B cell (primary cell): ENCODE measurements at regions not wholly inside any gene's neighbourhood (a gene's known extent, or its start where the extent isn't known, plus 50 kb on each side); places are given as distances from the start of the nearest gene placed in this dataset.

ENCODE experiments used
- ATAC-seq: fragments of 200-7000 bp; cut with Tn5 transposase; one replicate; pipeline ENCODE4 v1.10.0; 2021; ENCODE audit warnings: low read depth, mild to moderate bottlenecking, moderate number of reproducible peaks, moderate library complexity
- CTCF ChIA-PET: fragments of 350-600 bp; sonication (Branson Sonifier 250); formaldehyde crosslinking; loops from one replicate; lab custom pipeline; 2021; ENCODE audit warnings: antibody characterized with exemption, inconsistent platforms; lab: Charles Lee
- POLR2A ChIA-PET: fragments of 350-600 bp; sonication (Branson Sonifier 250); formaldehyde crosslinking; loops from one replicate; lab custom pipeline; 2021; ENCODE audit warnings: antibody characterized with exemption; lab: Charles Lee
- DNase-seq: peaks from one replicate; pipeline ENCODE4 v3.0.0; 2013
- H2AFZ ChIP-seq: 2 replicates; pipeline ENCODE4 v1.6.1; 2012; ENCODE audit warnings: mild to moderate bottlenecking, low read depth, low read length; ENCODE audit not compliant: insufficient read depth, poor library complexity, severe bottlenecking
- H3K27ac ChIP-seq, 2 donors: 1 replicate in 1 of 2; 2 replicates in 1 of 2; pipeline ENCODE4 v1.5.1; 2012 to 2013; ENCODE audit warnings: low read length in 2 of 2, mild to moderate bottlenecking in 2 of 2, moderate library complexity in 1 of 2
- H3K27me3 ChIP-seq, 4 experiments: fragments of 200-600 bp in 1 of 4; sonication (generic) in 1 of 4; replicated peaks in 1 of 4; 1 replicate in 2 of 4; 2 replicates in 2 of 4; pipeline versions ENCODE4 v1.6.1 to v1.7.0; 2013 to 2016; ENCODE audit warnings: low read length in 3 of 4, mild to moderate bottlenecking in 2 of 4, mixed read lengths in 1 of 4, moderate library complexity in 1 of 4; ENCODE audit not compliant: insufficient read depth in 4 of 4, control insufficient read depth in 3 of 4; ENCODE audit errors: control extremely low read depth in 1 of 4
- H3K36me3 ChIP-seq, 2 experiments: replicated peaks in 1 of 2; 1 replicate in 1 of 2; 2 replicates in 1 of 2; pipeline versions ENCODE4 v1.6.1 to v1.7.1; 2013; ENCODE audit warnings: low read length in 1 of 2; ENCODE audit not compliant: insufficient read depth in 2 of 2, control insufficient read depth in 1 of 2; ENCODE audit errors: control extremely low read depth in 1 of 2, extremely low read depth in 1 of 2
- H3K4me1 ChIP-seq, 2 donors: fragments of 200-600 bp in 1 of 2; sonication (generic) in 1 of 2; 1 replicate in 1 of 2; 2 replicates in 1 of 2; pipeline versions ENCODE4 v1.5.1 to v1.6.1; 2013 to 2017; ENCODE audit warnings: low read length in 2 of 2; ENCODE audit not compliant: control insufficient read depth in 2 of 2, insufficient read depth in 2 of 2
- H3K4me2 ChIP-seq: replicated peaks from 2 replicates; pipeline ENCODE3; 2012; ENCODE audit warnings: mild to moderate bottlenecking, low read depth, low read length; ENCODE audit not compliant: poor library complexity, severe bottlenecking
- H3K4me3 ChIP-seq, 5 experiments: fragments of 200-600 bp in 1 of 5; sonication (generic) in 1 of 5; 1 replicate in 3 of 5; 2 replicates in 2 of 5; pipeline versions ENCODE4 v1.5.1 to v1.7.0; 2011 to 2016; ENCODE audit warnings: low read length in 4 of 5, mild to moderate bottlenecking in 4 of 5, low read depth in 2 of 5, control low read depth in 1 of 5, moderate library complexity in 1 of 5; ENCODE audit not compliant: insufficient read depth in 1 of 5; ENCODE audit errors: control extremely low read depth in 1 of 5, extremely low read depth in 1 of 5
- H3K79me2 ChIP-seq: fragments of 200-600 bp; sonication (generic); one replicate; pipeline ENCODE4 v1.6.0; 2016; ENCODE audit warnings: low read length; ENCODE audit not compliant: control insufficient read depth, insufficient read depth
- H3K9ac ChIP-seq: fragments of 200-600 bp; sonication (generic); 2 replicates; pipeline ENCODE4 v1.6.1; 2017; ENCODE audit warnings: mild to moderate bottlenecking, low read length, moderate library complexity
- H3K9me3 ChIP-seq, 3 donors: one replicate each; pipeline versions ENCODE4 v1.6.1 to v1.7.1; 2013; ENCODE audit warnings: low read length in 2 of 3; ENCODE audit not compliant: control insufficient read depth in 2 of 3, insufficient read depth in 1 of 3; ENCODE audit errors: control extremely low read depth in 1 of 3
- H4K20me1 ChIP-seq: 2 replicates; pipeline ENCODE4 v1.6.0; 2012; ENCODE audit warnings: mild to moderate bottlenecking, low read length; ENCODE audit not compliant: insufficient read depth, control insufficient read depth, poor library complexity, severe bottlenecking
- H3K27ac Mint-ChIP-seq: one replicate; pipeline ENCODE4 v1.8.0; 2021; ENCODE audit warnings: mixed read lengths
- H3K27me3 Mint-ChIP-seq: one replicate; pipeline ENCODE4 v1.8.0; 2021; ENCODE audit warnings: mixed read lengths
- H3K4me1 Mint-ChIP-seq: one replicate; pipeline ENCODE4 v1.8.0; 2021; ENCODE audit warnings: mixed read lengths
- H3K4me3 Mint-ChIP-seq: one replicate; pipeline ENCODE4 v1.8.0; 2021; ENCODE audit warnings: mixed read lengths
- H3K9me3 Mint-ChIP-seq: one replicate; pipeline ENCODE4 v1.8.0; 2022; ENCODE audit warnings: mixed read lengths; ENCODE audit not compliant: insufficient read depth
- EZH2 ChIP-seq: IDR thresholded peaks from 2 replicates; pipeline ENCODE4 v1.6.1; 2012; ENCODE audit warnings: borderline replicate concordance, low read depth, mild to moderate bottlenecking, moderate library complexity, low read length; ENCODE audit not compliant: insufficient read depth, poor library complexity, severe bottlenecking
- WGBS: methylation state at CpG from one replicate; pipeline ENCODE4 v1.1.5; 2013; ENCODE audit warnings: missing lambda C conversion rate; ENCODE audit not compliant: insufficient coverage; 5-methylcytosine and 5-hydroxymethylcytosine counted together
- intact Hi-C: fragments of 100-400 bp; cut with micrococcal nuclease; formaldehyde crosslinking; loops from one replicate; pipeline ENCODE4 v1.10.0; 2022
- TF ChIP-seq, protein P1 (sequence below): fragments of 200-600 bp; IDR thresholded peaks from one replicate; pipeline ENCODE4 v1.8.0; 2022; ENCODE audit warnings: antibody characterized with exemption, mild to moderate bottlenecking

DNA sequence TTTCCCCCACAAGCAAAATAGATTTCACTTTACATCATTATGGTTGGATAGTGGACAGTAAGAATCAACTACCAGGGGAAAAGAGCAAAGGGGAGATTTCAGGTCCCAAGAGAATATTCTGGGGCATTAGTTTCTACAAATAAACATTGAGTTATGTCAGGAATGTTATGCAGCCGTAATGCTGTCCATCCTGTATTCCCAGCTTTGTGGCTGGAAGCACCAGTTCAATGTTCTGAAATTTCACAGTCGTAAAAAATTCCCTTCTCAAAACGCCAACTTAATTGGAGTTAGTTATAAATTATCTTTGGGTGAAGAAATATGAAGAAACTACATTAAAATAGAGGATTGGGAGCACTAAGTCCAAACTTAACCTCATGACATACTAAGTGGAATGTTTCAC is 141.5 kb upstream of the FIGN start:
- ATAC-seq: no peak
- Histone ChIP-seq H3K4me3 (no peak overlapping the region), H4K20me1 (no peaks in the 10 kb centered on the region), H3K4me2 (no peak overlapping the region), H3K36me3 (no peaks in the 10 kb centered on the region), H3K27me3 (no peaks in the 10 kb centered on the region), H2AFZ (no peak overlapping the region), H3K4me1 (no peaks in the 10 kb centered on the region), H3K9ac (no peak overlapping the region), H3K27ac (no peak overlapping the region), H3K79me2 (no peaks in the 10 kb centered on the region), H3K9me3 (no peaks in the 10 kb centered on the region)
- Mint-ChIP-seq H3K9me3 (no peaks in the 10 kb centered on the region), H3K4me1 (no peaks in the 10 kb centered on the region), H3K27ac (no peak overlapping the region), H3K27me3 (no peaks in the 10 kb centered on the region), H3K4me3 (no peak overlapping the region)
- CTCF ChIA-PET: no interaction called here
- no CpG with 5 or more reads among the region's 3 CpGs for WGBS
- TF ChIP-seq EZH2: no peak
- TF ChIP-seq, protein P1, sequence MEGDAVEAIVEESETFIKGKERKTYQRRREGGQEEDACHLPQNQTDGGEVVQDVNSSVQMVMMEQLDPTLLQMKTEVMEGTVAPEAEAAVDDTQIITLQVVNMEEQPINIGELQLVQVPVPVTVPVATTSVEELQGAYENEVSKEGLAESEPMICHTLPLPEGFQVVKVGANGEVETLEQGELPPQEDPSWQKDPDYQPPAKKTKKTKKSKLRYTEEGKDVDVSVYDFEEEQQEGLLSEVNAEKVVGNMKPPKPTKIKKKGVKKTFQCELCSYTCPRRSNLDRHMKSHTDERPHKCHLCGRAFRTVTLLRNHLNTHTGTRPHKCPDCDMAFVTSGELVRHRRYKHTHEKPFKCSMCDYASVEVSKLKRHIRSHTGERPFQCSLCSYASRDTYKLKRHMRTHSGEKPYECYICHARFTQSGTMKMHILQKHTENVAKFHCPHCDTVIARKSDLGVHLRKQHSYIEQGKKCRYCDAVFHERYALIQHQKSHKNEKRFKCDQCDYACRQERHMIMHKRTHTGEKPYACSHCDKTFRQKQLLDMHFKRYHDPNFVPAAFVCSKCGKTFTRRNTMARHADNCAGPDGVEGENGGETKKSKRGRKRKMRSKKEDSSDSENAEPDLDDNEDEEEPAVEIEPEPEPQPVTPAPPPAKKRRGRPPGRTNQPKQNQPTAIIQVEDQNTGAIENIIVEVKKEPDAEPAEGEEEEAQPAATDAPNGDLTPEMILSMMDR: no peak
- POLR2A ChIA-PET: no interaction called here
- intact Hi-C loops: no loop called here
- no peak for DNase-seq

DNA sequence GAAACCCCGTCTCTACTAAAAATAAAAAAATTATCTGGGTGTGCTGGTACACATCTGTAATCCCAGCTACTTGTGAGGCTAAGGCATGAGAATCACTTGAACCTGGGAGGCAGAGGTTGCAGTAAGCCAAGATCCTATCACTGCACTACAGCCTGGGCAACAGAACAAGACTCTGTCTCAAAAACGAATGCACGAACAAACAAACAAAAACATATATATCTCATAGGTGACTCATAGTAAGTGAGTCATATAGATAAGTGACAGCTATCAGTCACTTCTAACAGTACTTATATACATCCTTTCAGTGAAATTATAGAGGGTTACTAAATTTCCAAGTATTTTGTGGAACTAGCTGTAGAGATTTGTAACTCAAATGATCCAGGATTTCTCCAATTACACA is 127.3 kb upstream of the FIGN start:
- TF ChIP-seq, protein P1: no peak
- TF ChIP-seq EZH2: no peak
- H3K4me2 ChIP-seq: no peak overlapping the region
- ChIA-PET POLR2A (no interaction called here), CTCF (no interaction called here)
- H2AFZ ChIP-seq: no peak overlapping the region
- no peaks in the 10 kb centered on the region for H3K27me3 Mint-ChIP-seq
- no peaks in the 10 kb centered on the region for H3K4me1 Mint-ChIP-seq
- DNase-seq (no peak), ATAC-seq (no peak)
- H4K20me1 ChIP-seq: no peaks in the 10 kb centered on the region
- no peak overlapping the region for H3K27ac Mint-ChIP-seq
- intact Hi-C loops: no loop called here
- no peak overlapping the region for H3K4me3 ChIP-seq
- no peaks in the 10 kb centered on the region for H3K27me3 ChIP-seq
- H3K27ac ChIP-seq: no peak overlapping the region
- no peak overlapping the region for H3K9ac ChIP-seq
- WGBS: no CpG with 5 or more reads among the region's 3 CpGs
- H3K9me3 ChIP-seq: no peaks in the 10 kb centered on the region
- H3K4me3 Mint-ChIP-seq: no peak overlapping the region
- H3K9me3 Mint-ChIP-seq: no peaks in the 10 kb centered on the region
- H3K4me1 ChIP-seq: no peaks in the 10 kb centered on the region
- H3K36me3 ChIP-seq: no peaks in the 10 kb centered on the region
- no peaks in the 10 kb centered on the region for H3K79me2 ChIP-seq
